ENCODE measurements at regions not wholly inside any gene's neighbourhood (a gene's known extent, or its start where the extent isn't known, plus 50 kb on each side); places are given as distances from the start of the nearest gene placed in this dataset.

DNA sequence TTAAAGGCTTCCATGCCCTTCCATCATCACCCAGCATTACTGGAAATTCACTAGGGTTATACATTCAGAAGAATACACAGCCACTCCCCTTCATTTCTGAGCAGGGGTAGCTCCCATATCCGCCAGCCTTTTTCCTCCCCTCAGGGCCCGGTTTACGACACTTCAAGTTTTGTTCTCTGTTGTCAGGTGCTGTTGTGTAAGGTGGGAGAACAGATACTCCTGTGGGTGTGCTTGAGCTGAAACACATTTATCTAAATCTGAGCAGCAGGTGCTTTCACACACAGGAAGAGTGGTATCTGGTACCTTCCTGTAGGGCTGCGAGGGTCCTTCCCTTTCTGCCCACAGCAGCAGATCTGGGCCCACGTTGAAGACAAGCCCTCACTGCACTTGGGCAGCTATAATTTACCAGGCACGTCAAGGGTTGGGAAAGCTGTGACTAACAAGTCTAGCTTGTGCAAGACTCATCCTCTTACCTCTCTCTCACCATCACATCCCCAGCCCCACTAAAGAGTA lies 215.8 kb upstream of the RREB1 start:
- DNase-seq (ENCODE audit: low read depth): no peak

- DNase-seq (ENCODE audit: low read depth): no peak
Observed at GRCh38 chr6:6892744-6893583, 214.8 kb upstream of the RREB1 start.

DNA sequence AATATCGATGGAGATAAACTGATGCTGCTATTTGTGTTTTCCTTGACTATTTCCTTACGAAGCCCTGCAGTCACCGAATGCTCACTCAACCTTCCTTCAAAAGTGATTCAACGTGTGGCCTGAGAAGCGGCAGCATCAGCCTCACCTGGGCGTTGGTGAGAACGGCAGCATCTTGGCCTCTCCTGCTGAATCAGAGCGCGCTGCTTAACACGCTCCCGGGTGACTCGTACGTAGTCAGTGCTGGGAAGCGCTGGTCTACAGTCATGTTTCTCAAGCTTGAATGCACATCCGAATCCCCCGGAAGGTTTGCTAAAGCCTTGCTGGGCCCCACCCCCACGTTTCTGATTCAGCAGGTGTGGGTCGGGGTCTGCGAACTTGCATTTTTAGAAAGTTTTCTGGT lies 214.1 kb upstream of the RREB1 start:
- no peak for DNase-seq (ENCODE audit: low read depth)

DNA sequence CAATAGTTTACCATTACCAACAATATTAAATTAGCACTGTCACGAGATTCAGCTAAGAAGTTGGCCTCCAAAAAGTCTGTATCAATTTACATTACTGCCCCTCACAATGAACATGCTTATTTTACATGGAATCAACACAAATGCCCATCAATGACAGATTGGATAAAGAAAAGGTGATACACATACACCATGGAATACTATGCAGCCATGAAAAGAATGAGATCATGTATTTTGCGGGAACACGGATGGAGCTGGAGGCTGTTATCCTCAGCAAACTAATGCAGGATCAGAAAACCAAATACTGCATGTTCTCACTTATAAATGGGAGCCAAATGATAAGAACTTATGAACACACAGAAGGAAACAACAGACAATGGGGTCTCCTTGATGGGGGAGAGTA lies 211.8 kb upstream of the RREB1 start:
- no peak for DNase-seq (ENCODE audit: low read depth)

DNA sequence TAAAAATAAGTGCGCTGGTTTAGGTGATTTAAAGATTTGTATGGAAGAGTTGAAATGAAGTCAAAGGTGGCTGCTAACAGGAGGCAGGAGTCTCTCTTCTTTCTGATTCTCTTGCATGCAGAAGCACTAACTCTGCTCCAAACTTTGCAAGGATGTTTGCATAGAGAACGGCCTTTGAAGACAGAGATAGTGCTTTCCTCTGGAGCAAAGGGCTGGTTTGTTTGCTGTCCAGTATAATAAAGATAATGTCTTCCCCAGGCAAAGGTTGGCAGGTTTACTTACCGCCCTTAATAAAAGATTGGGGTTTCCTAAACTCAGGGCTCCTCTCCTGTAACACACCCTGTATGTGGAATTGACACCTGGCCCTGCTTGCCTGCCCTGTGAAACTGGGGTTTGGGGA lies 210.6 kb upstream of the RREB1 start:
- DNase-seq (ENCODE audit: low read depth): no peak

DNA sequence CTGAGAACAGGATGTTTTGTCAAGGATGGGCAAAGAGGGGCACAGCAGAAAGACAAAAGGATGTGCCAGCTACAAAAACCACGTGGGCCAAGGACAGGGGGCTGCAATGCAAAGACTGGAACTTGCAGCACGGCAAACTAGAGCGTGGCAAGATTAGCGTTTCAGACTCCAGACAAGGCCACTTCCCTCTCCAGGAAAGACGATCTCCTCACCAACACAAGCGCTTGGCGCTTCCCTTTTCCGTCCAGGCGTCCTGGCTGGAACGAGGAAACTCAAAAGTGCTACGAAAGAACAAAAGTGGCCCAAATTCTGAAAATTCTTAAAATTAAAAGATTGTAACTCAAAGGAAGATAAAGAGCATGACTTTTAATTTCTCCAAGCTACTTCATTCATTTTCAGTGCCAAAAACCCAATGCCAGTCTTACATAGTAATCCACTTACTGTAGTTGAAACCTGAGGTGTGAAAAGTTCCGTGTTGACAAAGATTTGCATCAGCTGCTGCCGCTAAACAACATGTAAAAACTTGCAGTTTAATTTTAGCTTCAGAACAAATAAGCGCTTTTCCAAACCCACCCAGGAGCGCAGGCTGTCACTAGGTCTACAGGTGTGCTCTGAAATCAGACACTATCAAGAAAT lies 207.1 kb upstream of the RREB1 start:
- no peak for DNase-seq (ENCODE audit: low read depth)

GRCh38 chr6:6901205-6901719 lies 206.5 kb upstream of the RREB1 start:
- no peak for DNase-seq (ENCODE audit: low read depth)

- DNase-seq (ENCODE audit: low read depth): no peak
Observed at GRCh38 chr6:6901945-6902344, 205.8 kb upstream of the RREB1 start.

- DNase-seq (ENCODE audit: low read depth): no peak
Observed at GRCh38 chr6:6905961-6906518, 201.7 kb upstream of the RREB1 start.

DNA sequence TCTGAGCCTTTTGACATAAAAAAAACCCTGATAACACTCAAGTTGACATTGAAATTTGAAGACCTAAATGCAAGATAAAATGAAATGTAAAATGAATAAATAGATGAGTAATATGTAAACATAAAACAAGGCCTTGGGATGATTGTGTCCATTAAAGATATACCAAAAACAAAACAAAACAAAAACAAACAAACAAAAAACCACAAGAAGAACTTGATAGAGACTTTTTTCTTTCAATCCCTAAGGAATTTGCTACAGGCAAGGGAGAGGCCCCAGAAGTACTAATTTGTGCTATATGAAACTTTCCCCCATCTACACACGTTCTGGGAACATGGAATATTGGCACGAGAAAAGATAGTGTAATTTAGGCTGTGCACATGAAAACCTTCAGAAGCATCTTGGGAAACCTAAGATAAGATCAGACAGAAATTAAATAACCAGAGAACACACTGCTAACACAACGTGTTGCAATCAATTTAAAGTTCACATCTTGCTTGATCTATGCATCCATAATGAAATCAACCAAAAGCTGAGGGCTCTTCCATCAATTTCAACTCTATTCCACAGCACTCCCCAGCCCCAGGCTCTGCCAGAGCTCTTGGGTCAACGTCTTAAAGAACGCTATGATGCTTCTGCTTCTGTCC lies 201.1 kb upstream of the RREB1 start:
- no peak for DNase-seq (ENCODE audit: low read depth)

- DNase-seq (ENCODE audit: low read depth): no peak
Observed at GRCh38 chr6:6907286-6907685, 200.5 kb upstream of the RREB1 start.

GRCh38 chr6:6908121-6908520 lies 199.6 kb upstream of the RREB1 start:
- DNase-seq (ENCODE audit: low read depth): no peak

- DNase-seq (ENCODE audit: low read depth): no peak
Observed at GRCh38 chr6:6909111-6909510, 198.7 kb upstream of the RREB1 start.

- no peak for DNase-seq (ENCODE audit: low read depth)
Observed at GRCh38 chr6:6910734-6911295, 196.9 kb upstream of the RREB1 start.

GRCh38 chr6:6911391-6911790 lies 196.4 kb upstream of the RREB1 start:
- DNase-seq (ENCODE audit: low read depth): no peak

GRCh38 chr6:6912817-6913744 lies 194.7 kb upstream of the RREB1 start:
- no peak for DNase-seq (ENCODE audit: low read depth)

DNA sequence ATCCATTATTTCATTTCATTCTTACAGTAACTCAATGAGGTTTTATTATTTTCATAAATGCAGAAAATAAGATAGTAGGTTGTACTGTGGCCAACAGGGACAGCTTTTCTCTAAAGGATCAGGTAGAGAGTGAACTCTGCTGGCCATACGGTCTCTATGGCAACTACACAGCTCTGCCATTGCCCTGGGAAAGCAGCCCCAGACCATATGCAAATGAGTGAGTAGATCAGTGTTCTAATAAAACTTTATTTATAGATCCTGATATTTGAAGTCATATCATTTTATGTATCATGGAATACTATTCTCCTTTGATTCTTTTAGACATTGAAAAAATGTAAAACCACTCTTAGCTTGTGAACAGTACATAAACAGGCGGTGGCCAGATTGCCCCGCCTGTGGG lies 192.5 kb upstream of the RREB1 start:
- DNase-seq (ENCODE audit: low read depth): no peak

DNA sequence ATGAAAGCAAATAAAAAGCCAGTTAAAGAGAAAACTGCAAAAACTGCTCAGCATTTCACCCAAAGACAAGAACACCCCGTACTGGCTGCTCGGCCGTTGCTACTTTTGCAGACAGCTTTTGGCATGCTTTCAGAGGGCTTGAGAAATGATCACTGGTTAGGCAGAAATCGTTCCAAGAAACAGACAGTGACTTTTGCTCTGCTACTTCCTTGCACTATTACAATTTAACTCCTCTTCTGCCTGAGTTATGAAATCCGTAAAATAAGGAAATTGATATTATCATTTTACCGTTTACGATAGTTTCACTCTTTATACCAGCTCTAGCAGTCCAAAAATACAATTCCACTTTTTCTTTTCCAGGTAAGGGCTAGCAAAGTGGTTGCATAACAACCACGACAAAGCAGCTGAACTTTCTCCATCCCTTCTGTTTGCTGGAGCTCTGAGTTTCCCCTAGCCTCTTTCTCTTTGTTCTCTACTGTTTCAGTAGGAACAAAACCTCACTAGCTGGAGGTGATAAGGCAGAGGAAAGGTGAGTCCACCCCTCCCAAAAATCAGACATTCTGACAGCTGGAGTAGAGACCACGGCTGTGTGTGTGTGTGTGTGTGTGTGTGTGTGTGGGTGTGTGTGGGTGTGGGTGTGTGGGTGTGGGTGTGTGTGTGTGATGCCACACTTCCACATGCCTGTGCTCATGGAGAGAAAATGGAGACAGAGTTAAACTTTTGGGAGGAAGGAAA lies 191.8 kb upstream of the RREB1 start:
- peak; percentile 16 for DNase-seq (ENCODE audit: low read depth)

DNA sequence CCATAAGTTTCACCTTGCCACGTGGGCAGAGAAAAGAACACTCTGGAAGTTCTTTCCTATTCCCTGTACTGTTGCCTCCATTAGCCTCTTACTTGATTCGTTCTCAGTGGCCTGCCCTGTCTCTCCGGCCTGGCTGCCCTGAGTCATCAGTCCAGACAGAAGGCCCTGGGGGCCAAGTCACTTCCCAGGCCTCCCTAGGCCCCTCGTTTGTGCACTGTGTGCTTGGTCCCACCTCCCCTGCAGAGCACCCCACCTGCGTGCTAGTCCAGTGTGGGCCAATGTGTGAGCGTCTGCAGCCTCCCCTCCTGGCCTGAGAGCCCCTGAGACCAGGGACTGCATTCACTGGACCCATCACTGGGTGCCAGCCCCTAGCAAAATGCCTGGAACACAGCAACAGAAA lies 191.2 kb upstream of the RREB1 start:
- DNase-seq (ENCODE audit: low read depth): no peak

Data from GM04503 (cell line).